Activated B cell treated with CpG ODN at 0.5 μM for 24 hours (primary cell): ENCODE measurements at regions not wholly inside any gene's neighbourhood (a gene's known extent, or its start where the extent isn't known, plus 50 kb on each side); places are given as distances from the start of the nearest gene placed in this dataset.

Source experiments
- ATAC-seq: fragments of 200-7000 bp; cut with Tn5 transposase; one replicate; pipeline ENCODE4 v1.10.0; 2021; ENCODE audit warnings: low read depth, mild to moderate bottlenecking, moderate library complexity
- CTCF ChIA-PET: fragments of 350-600 bp; sonication (Branson Sonifier 250); formaldehyde crosslinking; loops from one replicate; lab custom pipeline; 2021; ENCODE audit warnings: antibody characterized with exemption; lab: Charles Lee
- POLR2A ChIA-PET: fragments of 350-600 bp; sonication (Branson Sonifier 250); formaldehyde crosslinking; loops from one replicate; lab custom pipeline; 2021; ENCODE audit warnings: antibody characterized with exemption; lab: Charles Lee
- DNase-seq: peaks from one replicate; pipeline ENCODE4 v3.0.0; 2022
- H3K27ac Mint-ChIP-seq: one replicate; pipeline ENCODE4 v1.8.0; 2020; ENCODE audit warnings: mixed read lengths
- H3K27me3 Mint-ChIP-seq: one replicate; pipeline ENCODE4 v1.8.0; 2021; ENCODE audit warnings: mixed read lengths
- H3K36me3 Mint-ChIP-seq: one replicate; pipeline ENCODE4 v1.8.0; 2021; ENCODE audit warnings: low read depth, mixed read lengths
- H3K4me1 Mint-ChIP-seq: one replicate; pipeline ENCODE4 v1.8.0; 2021; ENCODE audit warnings: mixed read lengths
- H3K4me3 Mint-ChIP-seq: one replicate; pipeline ENCODE4 v1.8.0; 2020; ENCODE audit warnings: mild to moderate bottlenecking, mixed read lengths
- H3K9me3 Mint-ChIP-seq: one replicate; pipeline ENCODE4 v1.8.0; 2020; ENCODE audit warnings: mixed read lengths
- intact Hi-C: fragments of 100-400 bp; cut with micrococcal nuclease; formaldehyde crosslinking; loops from one replicate; pipeline ENCODE4 v1.15.1; 2024
- TF ChIP-seq, protein P1 (sequence below): fragments of 200-600 bp; IDR thresholded peaks from one replicate; pipeline ENCODE4 v1.8.0; 2022; ENCODE audit warnings: antibody characterized with exemption, mild to moderate bottlenecking

DNA sequence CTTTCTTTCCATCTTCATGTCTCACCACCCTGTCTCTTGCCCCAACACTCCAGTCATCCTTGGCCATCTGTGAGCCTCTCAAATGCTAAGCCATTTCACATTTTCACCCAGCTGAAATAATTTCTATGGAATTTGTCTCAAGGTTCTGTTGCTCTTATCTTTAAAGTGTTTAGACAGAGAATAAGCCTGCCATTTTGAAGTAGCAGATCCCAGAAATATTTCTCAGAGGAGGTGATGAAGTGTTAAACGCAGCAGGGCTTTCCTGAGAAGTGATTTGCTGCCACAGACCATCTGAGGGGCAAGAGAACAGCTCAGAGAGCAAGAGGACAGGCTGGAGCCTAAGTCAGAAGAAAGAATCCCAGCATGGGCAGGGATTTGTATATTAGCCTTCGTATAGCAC lies 71.6 kb upstream of the CLMN start:
- H3K4me3 Mint-ChIP-seq = no peak overlapping the region
- no peak overlapping the region for H3K27ac Mint-ChIP-seq
- ATAC-seq = no peak

DNA sequence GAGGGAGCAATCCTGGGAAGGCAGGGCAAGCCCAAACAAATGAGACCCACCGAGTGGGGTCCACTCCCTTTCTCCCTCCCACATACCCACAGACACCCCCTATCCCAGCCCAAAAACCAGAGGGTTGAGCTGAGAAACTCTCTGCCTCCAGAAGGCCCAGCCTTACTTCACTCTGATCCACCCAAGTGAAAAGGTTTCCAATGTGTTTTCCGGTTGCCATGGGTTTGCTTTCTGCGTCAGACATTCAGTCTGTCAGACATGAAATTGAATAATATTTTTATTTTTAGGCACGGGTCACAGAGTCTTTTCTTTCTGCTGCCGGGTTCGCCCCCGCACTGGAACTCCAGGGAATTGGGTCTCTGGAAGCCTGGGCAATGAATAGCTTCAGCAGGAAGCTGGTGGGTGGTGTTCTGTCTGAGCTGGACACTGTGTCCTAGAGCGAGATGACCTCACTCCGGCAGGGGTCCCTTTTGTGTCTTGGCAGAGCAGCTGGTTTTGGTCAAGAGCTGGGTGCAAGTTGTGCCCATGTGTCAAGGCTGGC lies 69.8 kb upstream of the CLMN start:
- CTCF ChIA-PET = no interaction called here
- Mint-ChIP-seq H3K9me3 (peaks cover 5% of the 10 kb centered on the region), H3K36me3 (no peaks in the 10 kb centered on the region), H3K4me1 (peaks cover 5% of the 10 kb centered on the region), H3K27ac (no peak overlapping the region), H3K27me3 (peaks cover 14% of the 10 kb centered on the region), H3K4me3 (no peak overlapping the region)
- POLR2A ChIA-PET = no interaction called here
- no peak for ATAC-seq
- intact Hi-C loops = no loop called here
- no peak for DNase-seq
- TF ChIP-seq, protein P1, sequence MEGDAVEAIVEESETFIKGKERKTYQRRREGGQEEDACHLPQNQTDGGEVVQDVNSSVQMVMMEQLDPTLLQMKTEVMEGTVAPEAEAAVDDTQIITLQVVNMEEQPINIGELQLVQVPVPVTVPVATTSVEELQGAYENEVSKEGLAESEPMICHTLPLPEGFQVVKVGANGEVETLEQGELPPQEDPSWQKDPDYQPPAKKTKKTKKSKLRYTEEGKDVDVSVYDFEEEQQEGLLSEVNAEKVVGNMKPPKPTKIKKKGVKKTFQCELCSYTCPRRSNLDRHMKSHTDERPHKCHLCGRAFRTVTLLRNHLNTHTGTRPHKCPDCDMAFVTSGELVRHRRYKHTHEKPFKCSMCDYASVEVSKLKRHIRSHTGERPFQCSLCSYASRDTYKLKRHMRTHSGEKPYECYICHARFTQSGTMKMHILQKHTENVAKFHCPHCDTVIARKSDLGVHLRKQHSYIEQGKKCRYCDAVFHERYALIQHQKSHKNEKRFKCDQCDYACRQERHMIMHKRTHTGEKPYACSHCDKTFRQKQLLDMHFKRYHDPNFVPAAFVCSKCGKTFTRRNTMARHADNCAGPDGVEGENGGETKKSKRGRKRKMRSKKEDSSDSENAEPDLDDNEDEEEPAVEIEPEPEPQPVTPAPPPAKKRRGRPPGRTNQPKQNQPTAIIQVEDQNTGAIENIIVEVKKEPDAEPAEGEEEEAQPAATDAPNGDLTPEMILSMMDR = no peak

More for the DNA sequence above, 71.6 kb upstream of the CLMN start:
- TF ChIP-seq, protein P1 = no peak
- no peak for DNase-seq
- intact Hi-C loops = no loop called here
- Mint-ChIP-seq H3K9me3 (peaks cover 5% of the 10 kb centered on the region), H3K4me1 (peaks cover 5% of the 10 kb centered on the region), H3K27me3 (peaks cover 11% of the 10 kb centered on the region), H3K36me3 (no peaks in the 10 kb centered on the region)
- POLR2A ChIA-PET = no interaction called here
- CTCF ChIA-PET = no interaction called here

DNA sequence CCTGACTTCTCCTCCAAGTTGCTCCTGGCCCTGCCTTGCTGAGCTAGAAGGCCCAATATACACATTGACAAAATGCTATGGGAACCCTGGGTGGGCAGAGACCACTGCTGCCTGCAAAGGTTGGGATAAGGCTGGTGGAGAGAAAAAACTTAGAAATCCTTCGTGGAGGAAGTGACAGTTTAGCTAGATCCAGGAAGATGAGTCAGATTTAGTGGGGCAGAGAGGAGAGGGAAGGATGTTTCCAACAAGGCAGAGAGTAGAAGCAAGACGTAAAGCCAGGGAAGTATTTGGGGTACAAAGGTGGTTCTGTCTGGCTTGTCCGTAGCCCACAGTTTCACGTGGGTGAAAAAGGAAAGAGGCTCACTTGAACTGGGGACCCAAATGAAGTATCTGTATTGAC lies 69.0 kb upstream of the CLMN start:
- Mint-ChIP-seq H3K4me1 (no peaks in the 10 kb centered on the region), H3K27me3 (peaks cover 14% of the 10 kb centered on the region), H3K36me3 (no peaks in the 10 kb centered on the region), H3K9me3 (peaks cover 5% of the 10 kb centered on the region), H3K4me3 (no peak overlapping the region), H3K27ac (no peak overlapping the region)
- POLR2A ChIA-PET = no interaction called here
- TF ChIP-seq, protein P1 = no peak
- CTCF ChIA-PET = no interaction called here
- intact Hi-C loops = no loop called here
- no peak for DNase-seq
- ATAC-seq = no peak

DNA sequence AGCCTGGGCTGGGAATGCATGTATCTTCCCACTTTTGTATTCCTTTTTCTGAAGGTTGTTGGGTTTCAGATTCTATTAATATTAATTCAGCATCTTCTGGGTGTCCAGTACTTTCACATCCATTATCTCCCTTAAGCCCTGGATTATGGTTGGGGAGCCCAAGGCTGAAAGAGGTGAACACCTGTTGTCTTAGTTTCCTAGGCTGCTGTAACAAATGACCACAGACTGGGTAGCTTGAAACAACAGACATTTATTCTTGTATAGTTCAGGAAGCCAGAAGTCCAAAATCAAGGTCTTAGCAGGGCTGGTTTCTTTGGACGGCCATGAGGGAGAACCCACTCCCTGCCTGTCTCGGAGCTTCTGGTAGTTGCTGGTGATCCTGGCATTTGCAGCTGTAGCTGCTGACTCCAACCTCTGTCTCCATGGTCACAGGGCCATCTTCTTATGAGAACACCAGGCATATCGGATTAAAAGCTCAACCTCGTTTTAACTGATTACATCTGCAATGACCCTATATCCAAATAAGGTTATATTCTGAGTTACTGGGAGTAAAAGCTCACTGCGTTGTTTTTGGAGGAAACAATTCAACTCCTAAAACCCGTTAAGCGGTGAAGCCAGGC lies 68.2 kb upstream of the CLMN start:
- H3K36me3 Mint-ChIP-seq = no peaks in the 10 kb centered on the region
- TF ChIP-seq, protein P1 = no peak
- ChIA-PET CTCF (no interaction called here), POLR2A (no interaction called here)
- H3K27ac Mint-ChIP-seq = no peak overlapping the region
- ATAC-seq (no peak), DNase-seq (no peak)
- H3K4me3 Mint-ChIP-seq = no peak overlapping the region
- H3K4me1 Mint-ChIP-seq = no peaks in the 10 kb centered on the region
- H3K9me3 Mint-ChIP-seq = peaks cover 5% of the 10 kb centered on the region
- intact Hi-C loops = no loop called here
- H3K27me3 Mint-ChIP-seq = peaks cover 14% of the 10 kb centered on the region

DNA sequence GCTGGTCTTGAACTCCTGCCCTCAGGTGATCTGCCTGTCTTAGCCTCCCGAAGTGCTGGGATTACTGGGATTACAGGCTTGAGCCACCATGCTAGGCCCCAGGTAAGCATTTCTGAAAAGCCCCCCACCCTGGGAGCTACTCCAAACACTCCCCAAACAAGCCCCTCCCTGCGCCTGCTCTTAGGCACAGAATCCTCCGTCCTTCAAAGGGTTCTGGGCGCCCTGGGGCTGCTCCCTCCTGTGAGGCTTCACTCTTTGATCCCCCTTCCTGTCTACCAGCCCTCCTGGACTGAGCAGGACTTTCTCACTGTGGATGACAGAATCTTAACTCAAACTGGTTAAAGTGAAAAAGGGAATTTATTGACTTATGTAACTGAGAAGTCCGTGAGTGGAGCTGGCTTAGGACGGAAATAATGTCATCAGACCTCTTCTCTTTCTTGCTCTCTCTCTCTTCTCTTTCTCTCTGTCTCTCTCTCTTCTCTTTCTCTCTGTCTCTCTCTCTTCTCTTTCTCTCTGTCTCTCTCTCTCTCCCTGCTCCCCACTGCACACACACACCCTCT lies 66.9 kb upstream of the CLMN start:
- ChIA-PET POLR2A (no interaction called here), CTCF (no interaction called here)
- H3K27ac Mint-ChIP-seq = no peak overlapping the region
- TF ChIP-seq, protein P1 = no peak
- H3K9me3 Mint-ChIP-seq = peaks cover 5% of the 10 kb centered on the region
- peaks cover 14% of the 10 kb centered on the region for H3K27me3 Mint-ChIP-seq
- no peak for DNase-seq
- no peak for ATAC-seq
- no peaks in the 10 kb centered on the region for H3K4me1 Mint-ChIP-seq
- no peak overlapping the region for H3K4me3 Mint-ChIP-seq
- H3K36me3 Mint-ChIP-seq = no peaks in the 10 kb centered on the region
- intact Hi-C loops = no loop called here
